HEK293 (cell line): ENCODE measurements at regions not wholly inside any gene's neighbourhood (a gene's known extent, or its start where the extent isn't known, plus 50 kb on each side); places are given as distances from the start of the nearest gene placed in this dataset.

Source experiments
- CTCF ChIA-PET: fragments of 350-600 bp; formaldehyde crosslinking; extraction: SDS; loops from one replicate; lab custom pipeline; 2021; ENCODE audit warnings: antibody characterized with exemption; lab: Yijun Ruan, JAX
- POLR2A ChIA-PET: fragments of 300-600 bp; formaldehyde crosslinking; extraction: SDS; loops from one replicate; lab custom pipeline; 2020; ENCODE audit warnings: antibody characterized with exemption, inconsistent platforms; lab: Yijun Ruan, JAX
- H3K27ac ChIP-seq: fragments of 200-500 bp; sonication (Bioruptor generic); 2 replicates; pipeline ENCODE4 v1.5.1; 2014; ENCODE audit warnings: low read depth, low read length, control low read depth, inconsistent platforms; ENCODE audit errors: extremely low read depth
- H3K36me3 ChIP-seq, 2 experiments: fragments of 200-500 bp in 1 of 2; sonication (Bioruptor generic) in 1 of 2; 1 replicate in 1 of 2; 2 replicates in 1 of 2; pipeline ENCODE4 v1.5.1; 2014 to 2017; ENCODE audit warnings: inconsistent platforms in 2 of 2, low read length in 2 of 2; ENCODE audit not compliant: control insufficient read depth in 2 of 2, insufficient read depth in 1 of 2
- H3K4me1 ChIP-seq: fragments of 200-500 bp; sonication (Bioruptor generic); 2 replicates; pipeline ENCODE4 v1.5.1; 2014; ENCODE audit warnings: mild to moderate bottlenecking, low read length, inconsistent platforms; ENCODE audit not compliant: control insufficient read depth, insufficient read depth
- H3K4me3 ChIP-seq: 2 replicates; pipeline ENCODE4 v1.5.1; 2011; ENCODE audit warnings: low read depth, mild to moderate bottlenecking, control low read depth, low read length, moderate library complexity
- H3K9me3 ChIP-seq: fragments of 200-500 bp; sonication (Bioruptor generic); 2 replicates; pipeline ENCODE4 v1.5.1; 2014; ENCODE audit warnings: low read depth, low read length, inconsistent platforms; ENCODE audit not compliant: control insufficient read depth, insufficient read depth
- AEBP2 ChIP-seq: fragments of 450-650 bp; formaldehyde crosslinking; IDR thresholded peaks from 2 replicates; pipeline ENCODE4 v1.5.1; 2016; ENCODE audit warnings: missing biosample characterization, missing genetic modification characterization, borderline replicate concordance
- CTCF ChIP-seq: fragments of 450-650 bp; formaldehyde crosslinking; IDR thresholded peaks from 2 replicates; pipeline ENCODE4 v1.5.1; 2016; ENCODE audit warnings: missing biosample characterization, missing genetic modification characterization
- INSM2 ChIP-seq: fragments of 450-650 bp; formaldehyde crosslinking; IDR thresholded peaks from 2 replicates; pipeline ENCODE4 v1.5.1; 2016; ENCODE audit warnings: missing biosample characterization, missing genetic modification characterization
- KLF16 ChIP-seq: fragments of 450-650 bp; formaldehyde crosslinking; IDR thresholded peaks from 2 replicates; pipeline ENCODE4 v1.5.1; 2017; ENCODE audit warnings: missing biosample characterization, missing genetic modification characterization
- KLF17 ChIP-seq: fragments of 450-650 bp; formaldehyde crosslinking; IDR thresholded peaks from 2 replicates; pipeline ENCODE4 v1.5.1; 2016; ENCODE audit warnings: missing biosample characterization, missing genetic modification characterization
- KLF9 ChIP-seq: fragments of 450-650 bp; formaldehyde crosslinking; IDR thresholded peaks from 2 replicates; pipeline ENCODE4 v1.5.1; 2016; ENCODE audit warnings: missing biosample characterization, missing genetic modification characterization, low read depth
- PRDM1 ChIP-seq: fragments of 450-650 bp; formaldehyde crosslinking; IDR thresholded peaks from 2 replicates; pipeline ENCODE4; 2016; ENCODE audit warnings: missing biosample characterization, missing genetic modification characterization
- RBAK ChIP-seq: fragments of 450-650 bp; formaldehyde crosslinking; IDR thresholded peaks from 2 replicates; pipeline ENCODE4 v1.5.1; 2016; ENCODE audit warnings: missing biosample characterization, missing genetic modification characterization
- REPIN1 ChIP-seq: fragments of 450-650 bp; formaldehyde crosslinking; IDR thresholded peaks from 2 replicates; pipeline ENCODE4 v1.5.1; 2017; ENCODE audit warnings: missing biosample characterization, missing genetic modification characterization, low read depth
- ZBTB17 ChIP-seq: fragments of 450-650 bp; formaldehyde crosslinking; IDR thresholded peaks from 2 replicates; pipeline ENCODE4 v1.5.1; 2016; ENCODE audit warnings: missing biosample characterization, missing genetic modification characterization
- ZBTB20 ChIP-seq: fragments of 450-650 bp; formaldehyde crosslinking; IDR thresholded peaks from 2 replicates; pipeline ENCODE4 v1.5.1; 2016; ENCODE audit warnings: missing biosample characterization, missing genetic modification characterization
- ZEB2 ChIP-seq: fragments of 450-650 bp; formaldehyde crosslinking; IDR thresholded peaks from 2 replicates; pipeline ENCODE4 v1.5.1; 2016; ENCODE audit warnings: missing biosample characterization, missing genetic modification characterization
- ZFP41 ChIP-seq: fragments of 450-650 bp; formaldehyde crosslinking; IDR thresholded peaks from 2 replicates; pipeline ENCODE4 v1.5.1; 2016; ENCODE audit warnings: missing biosample characterization, missing genetic modification characterization, borderline replicate concordance
- ZIC2 ChIP-seq: fragments of 450-650 bp; formaldehyde crosslinking; IDR thresholded peaks from 2 replicates; pipeline ENCODE4 v1.5.1; 2016; ENCODE audit warnings: missing biosample characterization, missing genetic modification characterization
- ZNF132 ChIP-seq: fragments of 450-650 bp; formaldehyde crosslinking; IDR thresholded peaks from 2 replicates; pipeline ENCODE4 v1.5.1; 2017; ENCODE audit warnings: missing biosample characterization, missing genetic modification characterization, borderline replicate concordance
- ZNF266 ChIP-seq: fragments of 450-650 bp; formaldehyde crosslinking; IDR thresholded peaks from 2 replicates; pipeline ENCODE4 v1.5.1; 2016; ENCODE audit warnings: missing biosample characterization, missing genetic modification characterization, low read depth
- ZNF311 ChIP-seq: fragments of 450-650 bp; formaldehyde crosslinking; IDR thresholded peaks from 2 replicates; pipeline ENCODE4 v1.5.1; 2017; ENCODE audit warnings: missing biosample characterization, missing genetic modification characterization, borderline replicate concordance
- ZNF394 ChIP-seq: fragments of 450-650 bp; formaldehyde crosslinking; IDR thresholded peaks from 2 replicates; pipeline ENCODE4 v1.5.1; 2016; ENCODE audit warnings: missing biosample characterization, missing genetic modification characterization, mild to moderate bottlenecking, moderate library complexity, borderline replicate concordance
- ZNF404 ChIP-seq: fragments of 450-650 bp; formaldehyde crosslinking; IDR thresholded peaks from 2 replicates; pipeline ENCODE4 v1.5.1; 2017; ENCODE audit warnings: missing biosample characterization, missing genetic modification characterization
- ZNF473 ChIP-seq: fragments of 450-650 bp; formaldehyde crosslinking; IDR thresholded peaks from 2 replicates; pipeline ENCODE4 v1.5.1; 2017; ENCODE audit warnings: missing biosample characterization, missing genetic modification characterization
- ZNF48 ChIP-seq: fragments of 450-650 bp; formaldehyde crosslinking; IDR thresholded peaks from 2 replicates; pipeline ENCODE4 v1.5.1; 2016; ENCODE audit warnings: missing biosample characterization, missing genetic modification characterization
- ZNF521 ChIP-seq: fragments of 450-650 bp; formaldehyde crosslinking; IDR thresholded peaks from 2 replicates; pipeline ENCODE4 v1.5.1; 2017; ENCODE audit warnings: missing biosample characterization, mild to moderate bottlenecking, missing genetic modification characterization
- ZNF610 ChIP-seq: fragments of 450-650 bp; formaldehyde crosslinking; IDR thresholded peaks from 2 replicates; pipeline ENCODE4 v1.5.1; 2016; ENCODE audit warnings: missing biosample characterization, missing genetic modification characterization, borderline replicate concordance
- ZNF626 ChIP-seq: fragments of 450-650 bp; sonication (Bioruptor Pico); formaldehyde crosslinking; IDR thresholded peaks from 2 replicates; pipeline ENCODE4 v1.5.1; 2018; ENCODE audit warnings: missing biosample characterization, missing genetic modification characterization, inconsistent platforms
- ZNF660 ChIP-seq: fragments of 450-650 bp; IDR thresholded peaks from 2 replicates; pipeline ENCODE4 v1.5.1; 2018; ENCODE audit warnings: missing biosample characterization, mild to moderate bottlenecking, missing genetic modification characterization
- ZNF692 ChIP-seq: fragments of 450-650 bp; formaldehyde crosslinking; IDR thresholded peaks from 2 replicates; pipeline ENCODE4 v1.5.1; 2016; ENCODE audit warnings: missing biosample characterization, missing genetic modification characterization
- ZNF747 ChIP-seq: fragments of 450-650 bp; formaldehyde crosslinking; IDR thresholded peaks from 2 replicates; pipeline ENCODE4 v1.5.1; 2016; ENCODE audit warnings: missing biosample characterization, missing genetic modification characterization
- ZSCAN16 ChIP-seq: fragments of 450-650 bp; formaldehyde crosslinking; IDR thresholded peaks from 2 replicates; pipeline ENCODE4 v1.5.1; 2016; ENCODE audit warnings: missing biosample characterization, missing genetic modification characterization

- TF ChIP-seq ZNF521 (no peak), ZNF266 (tag by site-specific recombination) (peak; percentile 100)
- TF ChIP-seq, all 188 proteins: peak for 1
- ChIA-PET CTCF (no interaction called here), POLR2A (no interaction called here)
Observed at GRCh38 chr22:26894362-26894761, 237.0 kb downstream of the MIAT start.

GRCh38 chr22:26894766-26895485 lies 237.5 kb downstream of the MIAT start:
- no peaks in the 10 kb centered on the region; the same call in 1 of the 2 replicates for H3K9me3 ChIP-seq
- H3K36me3 ChIP-seq = no peaks in the 10 kb centered on the region
- no peak overlapping the region for H3K4me3 ChIP-seq
- H3K27ac ChIP-seq = no peak overlapping the region
- ChIA-PET POLR2A (interaction anchor here (0.5 kb wide), 1 partner anchor 58 kb away, joined by 3 read pairs; no protein-coding TSS in a partner anchor), CTCF (interaction anchor here (0.6 kb wide), 1 partner anchor 529 kb away, joined by 4 read pairs; no protein-coding TSS in a partner anchor)
- peaks cover 12% of the 10 kb centered on the region for H3K4me1 ChIP-seq
- TF ChIP-seq ZFP41 (tag by site-specific recombination) = no peak
- no peak for TF ChIP-seq ZNF692 (tag by site-specific recombination)
- no peak for TF ChIP-seq ZNF660 (tag by site-specific recombination)
- TF ChIP-seq ZNF473 (tag by site-specific recombination) = no peak
- no peak for TF ChIP-seq CTCF (tag by site-specific recombination)
- TF ChIP-seq ZNF311 (tag by site-specific recombination) = no peak
- TF ChIP-seq KLF17 (tag by site-specific recombination) = no peak
- no peak for TF ChIP-seq ZBTB20 (tag by site-specific recombination)
- no peak for TF ChIP-seq ZSCAN16 (tag by site-specific recombination)
- TF ChIP-seq KLF9 = no peak
- no peak for TF ChIP-seq RBAK (tag by site-specific recombination)
- TF ChIP-seq ZBTB17 = 0 out of 2 replicates have a peak, but pooled peaks have one; percentile 30
- no peak for TF ChIP-seq ZNF610 (tag by site-specific recombination)
- peak; percentile 98 for TF ChIP-seq PRDM1 (tag by site-specific recombination)
- no peak for TF ChIP-seq ZNF394 (tag by site-specific recombination)
- no peak for TF ChIP-seq ZNF626
- TF ChIP-seq KLF16 (tag by site-specific recombination) = no peak
- TF ChIP-seq ZNF404 (tag by site-specific recombination) = no peak
- no peak for TF ChIP-seq AEBP2 (tag by site-specific recombination)
- no peak for TF ChIP-seq ZNF747
- TF ChIP-seq ZNF48 (tag by site-specific recombination) = no peak
- no peak for TF ChIP-seq REPIN1 (tag by site-specific recombination)
- 0 out of 2 replicates have a peak, but pooled peaks have one; percentile 38 for TF ChIP-seq INSM2 (tag by site-specific recombination)
- TF ChIP-seq ZEB2 (tag by site-specific recombination) = peak; percentile 67
- no peak for TF ChIP-seq ZIC2 (tag by site-specific recombination)
- TF ChIP-seq ZNF132 = no peak

More at GRCh38 chr22:26894362-26894761, 237.0 kb downstream of the MIAT start:
- H3K4me3 ChIP-seq = no peak overlapping the region
- no peaks in the 10 kb centered on the region for H3K36me3 ChIP-seq
- H3K27ac ChIP-seq = no peak overlapping the region
- H3K4me1 ChIP-seq = peaks cover 12% of the 10 kb centered on the region
- H3K9me3 ChIP-seq = no peaks in the 10 kb centered on the region; the same call in 1 of the 2 replicates
